ENCODE measurements at regions not wholly inside any gene's neighbourhood (a gene's known extent, or its start where the extent isn't known, plus 50 kb on each side); places are given as distances from the start of the nearest gene placed in this dataset.

DNA sequence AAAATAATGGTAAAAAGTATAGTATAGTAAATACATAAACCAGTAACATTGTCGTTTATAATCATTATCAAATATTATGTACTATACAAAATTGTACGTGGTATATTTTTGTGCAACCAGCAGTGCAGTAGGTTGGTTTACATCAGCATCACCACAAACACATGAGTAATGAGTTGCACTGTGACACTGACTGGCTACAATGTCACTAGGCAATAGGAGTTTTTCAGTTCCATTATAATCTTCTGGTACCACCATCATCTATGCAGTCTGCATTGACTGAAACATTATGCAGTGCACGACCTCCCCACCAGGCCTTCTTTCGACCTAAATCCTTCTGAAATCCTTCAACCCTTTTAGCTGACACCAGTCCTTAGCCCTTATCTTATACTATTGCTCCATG, 105.8 kb downstream of the SREK1 start (continued):
- TF ChIP-seq, protein P1, sequence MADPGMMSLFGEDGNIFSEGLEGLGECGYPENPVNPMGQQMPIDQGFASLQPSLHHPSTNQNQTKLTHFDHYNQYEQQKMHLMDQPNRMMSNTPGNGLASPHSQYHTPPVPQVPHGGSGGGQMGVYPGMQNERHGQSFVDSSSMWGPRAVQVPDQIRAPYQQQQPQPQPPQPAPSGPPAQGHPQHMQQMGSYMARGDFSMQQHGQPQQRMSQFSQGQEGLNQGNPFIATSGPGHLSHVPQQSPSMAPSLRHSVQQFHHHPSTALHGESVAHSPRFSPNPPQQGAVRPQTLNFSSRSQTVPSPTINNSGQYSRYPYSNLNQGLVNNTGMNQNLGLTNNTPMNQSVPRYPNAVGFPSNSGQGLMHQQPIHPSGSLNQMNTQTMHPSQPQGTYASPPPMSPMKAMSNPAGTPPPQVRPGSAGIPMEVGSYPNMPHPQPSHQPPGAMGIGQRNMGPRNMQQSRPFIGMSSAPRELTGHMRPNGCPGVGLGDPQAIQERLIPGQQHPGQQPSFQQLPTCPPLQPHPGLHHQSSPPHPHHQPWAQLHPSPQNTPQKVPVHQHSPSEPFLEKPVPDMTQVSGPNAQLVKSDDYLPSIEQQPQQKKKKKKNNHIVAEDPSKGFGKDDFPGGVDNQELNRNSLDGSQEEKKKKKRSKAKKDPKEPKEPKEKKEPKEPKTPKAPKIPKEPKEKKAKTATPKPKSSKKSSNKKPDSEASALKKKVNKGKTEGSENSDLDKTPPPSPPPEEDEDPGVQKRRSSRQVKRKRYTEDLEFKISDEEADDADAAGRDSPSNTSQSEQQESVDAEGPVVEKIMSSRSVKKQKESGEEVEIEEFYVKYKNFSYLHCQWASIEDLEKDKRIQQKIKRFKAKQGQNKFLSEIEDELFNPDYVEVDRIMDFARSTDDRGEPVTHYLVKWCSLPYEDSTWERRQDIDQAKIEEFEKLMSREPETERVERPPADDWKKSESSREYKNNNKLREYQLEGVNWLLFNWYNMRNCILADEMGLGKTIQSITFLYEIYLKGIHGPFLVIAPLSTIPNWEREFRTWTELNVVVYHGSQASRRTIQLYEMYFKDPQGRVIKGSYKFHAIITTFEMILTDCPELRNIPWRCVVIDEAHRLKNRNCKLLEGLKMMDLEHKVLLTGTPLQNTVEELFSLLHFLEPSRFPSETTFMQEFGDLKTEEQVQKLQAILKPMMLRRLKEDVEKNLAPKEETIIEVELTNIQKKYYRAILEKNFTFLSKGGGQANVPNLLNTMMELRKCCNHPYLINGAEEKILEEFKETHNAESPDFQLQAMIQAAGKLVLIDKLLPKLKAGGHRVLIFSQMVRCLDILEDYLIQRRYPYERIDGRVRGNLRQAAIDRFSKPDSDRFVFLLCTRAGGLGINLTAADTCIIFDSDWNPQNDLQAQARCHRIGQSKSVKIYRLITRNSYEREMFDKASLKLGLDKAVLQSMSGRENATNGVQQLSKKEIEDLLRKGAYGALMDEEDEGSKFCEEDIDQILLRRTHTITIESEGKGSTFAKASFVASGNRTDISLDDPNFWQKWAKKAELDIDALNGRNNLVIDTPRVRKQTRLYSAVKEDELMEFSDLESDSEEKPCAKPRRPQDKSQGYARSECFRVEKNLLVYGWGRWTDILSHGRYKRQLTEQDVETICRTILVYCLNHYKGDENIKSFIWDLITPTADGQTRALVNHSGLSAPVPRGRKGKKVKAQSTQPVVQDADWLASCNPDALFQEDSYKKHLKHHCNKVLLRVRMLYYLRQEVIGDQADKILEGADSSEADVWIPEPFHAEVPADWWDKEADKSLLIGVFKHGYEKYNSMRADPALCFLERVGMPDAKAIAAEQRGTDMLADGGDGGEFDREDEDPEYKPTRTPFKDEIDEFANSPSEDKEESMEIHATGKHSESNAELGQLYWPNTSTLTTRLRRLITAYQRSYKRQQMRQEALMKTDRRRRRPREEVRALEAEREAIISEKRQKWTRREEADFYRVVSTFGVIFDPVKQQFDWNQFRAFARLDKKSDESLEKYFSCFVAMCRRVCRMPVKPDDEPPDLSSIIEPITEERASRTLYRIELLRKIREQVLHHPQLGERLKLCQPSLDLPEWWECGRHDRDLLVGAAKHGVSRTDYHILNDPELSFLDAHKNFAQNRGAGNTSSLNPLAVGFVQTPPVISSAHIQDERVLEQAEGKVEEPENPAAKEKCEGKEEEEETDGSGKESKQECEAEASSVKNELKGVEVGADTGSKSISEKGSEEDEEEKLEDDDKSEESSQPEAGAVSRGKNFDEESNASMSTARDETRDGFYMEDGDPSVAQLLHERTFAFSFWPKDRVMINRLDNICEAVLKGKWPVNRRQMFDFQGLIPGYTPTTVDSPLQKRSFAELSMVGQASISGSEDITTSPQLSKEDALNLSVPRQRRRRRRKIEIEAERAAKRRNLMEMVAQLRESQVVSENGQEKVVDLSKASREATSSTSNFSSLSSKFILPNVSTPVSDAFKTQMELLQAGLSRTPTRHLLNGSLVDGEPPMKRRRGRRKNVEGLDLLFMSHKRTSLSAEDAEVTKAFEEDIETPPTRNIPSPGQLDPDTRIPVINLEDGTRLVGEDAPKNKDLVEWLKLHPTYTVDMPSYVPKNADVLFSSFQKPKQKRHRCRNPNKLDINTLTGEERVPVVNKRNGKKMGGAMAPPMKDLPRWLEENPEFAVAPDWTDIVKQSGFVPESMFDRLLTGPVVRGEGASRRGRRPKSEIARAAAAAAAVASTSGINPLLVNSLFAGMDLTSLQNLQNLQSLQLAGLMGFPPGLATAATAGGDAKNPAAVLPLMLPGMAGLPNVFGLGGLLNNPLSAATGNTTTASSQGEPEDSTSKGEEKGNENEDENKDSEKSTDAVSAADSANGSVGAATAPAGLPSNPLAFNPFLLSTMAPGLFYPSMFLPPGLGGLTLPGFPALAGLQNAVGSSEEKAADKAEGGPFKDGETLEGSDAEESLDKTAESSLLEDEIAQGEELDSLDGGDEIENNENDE (IDR thresholded peaks at IDR 0.05; ENCODE audit: insufficient replicate concordance, low read length): no peak
